Heart left ventricle (tissue), 16 donors: ENCODE measurements at regions not wholly inside any gene's neighbourhood (a gene's known extent, or its start where the extent isn't known, plus 50 kb on each side); places are given as distances from the start of the nearest gene placed in this dataset.

ENCODE experiments used
- ATAC-seq, 4 donors: fragments of 200-7000 bp; cut with Tn5 transposase; one replicate each; pipeline ENCODE4 v1.9.1; 2020 to 2022; ENCODE audit warnings: moderate library complexity in 4 of 4, mild to moderate bottlenecking in 3 of 4, moderate number of reproducible peaks in 1 of 4
- DNase-seq, 5 donors: peaks; one replicate each; pipeline ENCODE4 v3.0.0-alpha.2; 2020
- H3K27ac ChIP-seq, 12 donors: fragments of 200-600 bp; sonication (generic) in 4 of 12; one replicate each; pipeline versions ENCODE4 v1.5.0 to v1.8.0; 2016 to 2022; ENCODE audit warnings: mild to moderate bottlenecking in 2 of 12
- H3K27me3 ChIP-seq, 9 donors: fragments of 200-600 bp; sonication (generic) in 2 of 9; one replicate each; pipeline versions ENCODE4 v1.5.1 to v1.8.0; 2016 to 2022; ENCODE audit warnings: mild to moderate bottlenecking in 3 of 9
- H3K36me3 ChIP-seq, 9 donors: fragments of 200-600 bp; sonication (generic) in 2 of 9; one replicate each; pipeline versions ENCODE4 v1.5.0 to v1.8.0; 2018 to 2022; ENCODE audit warnings: mild to moderate bottlenecking in 2 of 9
- H3K4me1 ChIP-seq, 12 donors: fragments of 200-600 bp; sonication (generic) in 4 of 12; one replicate each; pipeline versions ENCODE4 v1.5.0 to v1.8.0; 2016 to 2022; ENCODE audit warnings: mild to moderate bottlenecking in 3 of 12
- H3K4me3 ChIP-seq, 12 donors: fragments of 200-600 bp; sonication (generic) in 4 of 12; one replicate each; pipeline versions ENCODE4 v1.5.0 to v1.8.0; 2017 to 2022; ENCODE audit warnings: mild to moderate bottlenecking in 9 of 12, moderate library complexity in 4 of 12
- H3K9me3 ChIP-seq, 12 donors: fragments of 200-600 bp; sonication (generic) in 4 of 12; one replicate each; pipeline versions ENCODE4 v1.5.0 to v1.8.0; 2016 to 2022; ENCODE audit warnings: mild to moderate bottlenecking in 1 of 12
- POLR2A ChIP-seq, 2 donors: fragments of 450-650 bp; IDR thresholded peaks; one replicate each; pipeline ENCODE4 v1.6.1; 2017; ENCODE audit warnings: antibody characterized with exemption in 2 of 2, mild to moderate bottlenecking in 2 of 2, moderate library complexity in 2 of 2
- WGBS, 4 donors: extraction: QIAGEN DNeasy Blood & Tissue Kit in 2 of 4; methylation state at CpG; one replicate each; pipeline versions ENCODE4 v1.1.5 to v1.1.7; 2013 to 2018; 5-methylcytosine and 5-hydroxymethylcytosine counted together
- intact Hi-C, 10 donors: fragments of 100-400 bp; cut with DNase I; formaldehyde crosslinking; loops; one replicate each; pipeline versions ENCODE4 v1.11.1 to v1.14.2; 2022
- TF ChIP-seq, protein P1 (sequence below), 12 donors: fragments of 200-600 bp; sonication (generic) in 4 of 12; IDR thresholded peaks; one replicate each; pipeline versions ENCODE4 v1.5.0 to v1.8.0; 2018 to 2022; ENCODE audit warnings: antibody characterized with exemption in 12 of 12, mild to moderate bottlenecking in 5 of 12
- donor health status: ischemic (EF 13 %, LVEDD 7.1; RV severe dilation, severe dysfunction).
- donor health status: healthy with polysubstance abuse.
- donor health status: DM: no; HTN: yes; CAD: no.
- donor health status: DM: no; HTN: no; CAD: no.
- donor health status: ischemic (EF 25% LVEDD 6.9; RV normal size, moderate dysfunction).
- donor health status: ischemic (EF 25% LVEDD 5.7; RV mildly dilated, moderate dysfunction).
- donor health status: healthy.
- donor health status: DM: yes; HTN: yes; CAD: no.
- donor health status: ischemic (EF 35%, LVEDD 5.7; RV mildly dilated, moderate dysfunction).
- donor health status: nonischemic (EF 11% LVEDD 7.7; RV severe dilation, severe dysfunction).
- donor health status: DM: yes; HTN: yes; CAD: no.
- donor health status: PGD.
- donor health status: ischemic (EF 29% LVEDD 5.4; RV normal size, mild dysfunction).
- donor health status: nonischemic (EF 23%, LVEDD 6.1; RV moderate dilation, normal function).

DNA sequence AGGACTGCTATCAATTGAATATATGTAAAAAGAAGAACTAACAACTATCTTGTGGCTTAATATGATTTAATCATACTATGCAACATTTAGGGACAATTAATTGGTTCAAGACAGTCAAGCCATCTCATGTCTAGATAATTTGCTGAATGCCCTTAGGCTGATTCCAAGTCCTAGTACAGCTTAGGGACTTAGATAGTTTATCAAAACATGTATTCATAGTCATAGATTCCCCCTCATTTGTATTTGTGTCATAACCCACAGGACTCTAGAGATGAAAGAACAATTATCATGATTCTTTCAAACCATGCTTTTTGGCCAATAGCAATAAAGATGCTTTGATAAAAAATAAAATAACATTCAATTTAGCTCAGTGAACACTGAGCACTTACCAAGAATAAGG lies 607.6 kb downstream of the SLITRK1 start:
- TF ChIP-seq, protein P1, sequence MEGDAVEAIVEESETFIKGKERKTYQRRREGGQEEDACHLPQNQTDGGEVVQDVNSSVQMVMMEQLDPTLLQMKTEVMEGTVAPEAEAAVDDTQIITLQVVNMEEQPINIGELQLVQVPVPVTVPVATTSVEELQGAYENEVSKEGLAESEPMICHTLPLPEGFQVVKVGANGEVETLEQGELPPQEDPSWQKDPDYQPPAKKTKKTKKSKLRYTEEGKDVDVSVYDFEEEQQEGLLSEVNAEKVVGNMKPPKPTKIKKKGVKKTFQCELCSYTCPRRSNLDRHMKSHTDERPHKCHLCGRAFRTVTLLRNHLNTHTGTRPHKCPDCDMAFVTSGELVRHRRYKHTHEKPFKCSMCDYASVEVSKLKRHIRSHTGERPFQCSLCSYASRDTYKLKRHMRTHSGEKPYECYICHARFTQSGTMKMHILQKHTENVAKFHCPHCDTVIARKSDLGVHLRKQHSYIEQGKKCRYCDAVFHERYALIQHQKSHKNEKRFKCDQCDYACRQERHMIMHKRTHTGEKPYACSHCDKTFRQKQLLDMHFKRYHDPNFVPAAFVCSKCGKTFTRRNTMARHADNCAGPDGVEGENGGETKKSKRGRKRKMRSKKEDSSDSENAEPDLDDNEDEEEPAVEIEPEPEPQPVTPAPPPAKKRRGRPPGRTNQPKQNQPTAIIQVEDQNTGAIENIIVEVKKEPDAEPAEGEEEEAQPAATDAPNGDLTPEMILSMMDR (IDR thresholded peaks at IDR 0.05): no peak
- no peak for TF ChIP-seq POLR2A (IDR thresholded peaks at IDR 0.05)
- intact Hi-C loops: no loop called here
- peaks cover 0 to 4% (median 0%) of the 10 kb centered on the region in 12 donors for H3K9me3 ChIP-seq

DNA sequence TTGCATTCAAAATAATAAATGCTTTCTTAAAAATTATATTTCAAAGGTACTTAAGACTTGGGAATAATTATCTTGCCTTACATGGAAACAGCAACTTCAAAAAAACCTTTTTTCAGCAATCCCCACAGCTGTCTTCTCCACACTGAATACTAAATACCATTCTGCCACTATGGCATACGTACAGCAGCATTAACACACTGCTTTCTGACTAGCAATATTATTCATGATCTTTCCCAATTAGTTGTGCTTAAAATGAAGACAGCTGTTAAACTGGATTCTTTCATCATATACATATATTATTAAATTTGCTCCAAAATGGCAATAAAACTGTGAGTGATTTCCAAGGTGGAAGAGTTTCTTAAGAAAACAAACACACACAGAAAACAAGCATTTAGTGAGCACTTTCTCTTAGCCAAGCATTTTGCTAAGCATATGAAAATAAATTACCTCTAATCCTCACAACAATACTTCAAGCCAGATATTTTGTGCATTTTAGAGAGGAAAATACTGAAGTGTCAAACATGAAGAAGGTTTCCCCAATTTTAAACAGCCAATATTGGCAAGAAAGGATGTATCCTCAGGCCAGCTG lies 609.5 kb downstream of the SLITRK1 start:
- Histone ChIP-seq H3K9me3 (peaks cover 0 to 5% (median 0%) of the 10 kb centered on the region in 12 donors), H3K4me3 (no peak overlapping the region), H3K4me1 (no peaks in the 10 kb centered on the region), H3K36me3 (no peaks in the 10 kb centered on the region), H3K27me3 (no peaks in the 10 kb centered on the region), H3K27ac (no peak overlapping the region)
- ATAC-seq (no peak), DNase-seq (no peak)
- TF ChIP-seq POLR2A (IDR thresholded peaks at IDR 0.05): no peak
- TF ChIP-seq, protein P1 (IDR thresholded peaks at IDR 0.05): no peak
- whole genome bisulfite sequencing, 4 donors: 56 to 70% (median 62%) methylated on average over 1 of the region's 1 CpG
- intact Hi-C loops: no loop called here

More for the DNA sequence above, 607.6 kb downstream of the SLITRK1 start:
- no peaks in the 10 kb centered on the region for H3K36me3 ChIP-seq
- ATAC-seq (no peak), DNase-seq (no peak)
- no peak overlapping the region for H3K4me3 ChIP-seq
- no peaks in the 10 kb centered on the region for H3K4me1 ChIP-seq
- H3K27me3 ChIP-seq: no peaks in the 10 kb centered on the region
- H3K27ac ChIP-seq: no peak overlapping the region

DNA sequence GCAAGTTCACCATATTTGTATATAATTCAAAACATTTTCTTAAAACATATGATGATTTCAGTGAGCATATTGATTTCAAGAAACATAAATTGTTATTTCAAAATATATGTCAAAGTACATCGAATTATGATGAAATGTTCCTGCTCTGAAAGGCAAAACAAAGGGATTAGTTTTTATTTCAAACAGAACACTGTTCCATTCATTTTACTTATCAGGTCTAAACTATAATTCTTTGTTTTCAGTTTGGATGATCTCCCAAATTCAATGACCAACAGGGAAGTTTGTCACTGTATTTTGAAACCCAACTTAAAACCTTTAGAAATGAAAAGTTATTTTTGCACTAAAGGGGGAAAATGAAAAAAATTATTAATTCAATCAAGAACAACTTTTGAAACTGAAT lies 610.2 kb downstream of the SLITRK1 start:
- WGBS, 4 donors: 52 to 68% (median 61%) methylated on average over 1 of the region's 1 CpG

DNA sequence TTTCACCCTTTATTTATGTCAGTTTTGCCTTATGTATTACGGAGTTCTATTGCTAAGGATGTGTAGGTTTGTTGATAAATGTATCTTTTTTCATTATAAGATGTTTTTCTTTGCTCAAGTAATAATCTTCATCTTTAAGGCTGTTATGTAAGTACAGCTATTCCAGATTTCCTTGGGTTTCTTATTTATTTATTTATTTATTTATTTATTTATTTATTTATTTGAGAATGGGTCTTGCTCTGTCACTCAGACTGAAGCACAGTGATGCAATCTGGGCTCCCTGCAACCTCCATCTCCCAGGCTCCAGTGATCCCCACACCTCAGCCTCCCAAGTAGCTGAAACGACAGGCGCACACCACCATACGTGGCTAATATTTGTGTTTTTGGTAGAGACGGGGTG lies 617.0 kb downstream of the SLITRK1 start:
- intact Hi-C loops: no loop called here
- Histone ChIP-seq H3K27me3 (no peaks in the 10 kb centered on the region), H3K4me1 (no peaks in the 10 kb centered on the region), H3K9me3 (peaks cover 0 to 27% (median 0%) of the 10 kb centered on the region in 12 donors), H3K27ac (no peak overlapping the region), H3K36me3 (no peaks in the 10 kb centered on the region), H3K4me3 (no peak overlapping the region)
- DNase-seq: no peak
- WGBS, 4 donors: 60 to 83% (median 78%) methylated on average over 5 of the region's 5 CpGs
- ATAC-seq: no peak
- TF ChIP-seq, protein P1 (IDR thresholded peaks at IDR 0.05): no peak
- TF ChIP-seq POLR2A (IDR thresholded peaks at IDR 0.05): no peak

More for the DNA sequence above, 610.2 kb downstream of the SLITRK1 start:
- Histone ChIP-seq H3K27ac (no peak overlapping the region), H3K9me3 (peaks cover 0 to 5% (median 0%) of the 10 kb centered on the region in 12 donors), H3K27me3 (no peaks in the 10 kb centered on the region), H3K4me1 (no peaks in the 10 kb centered on the region), H3K36me3 (no peaks in the 10 kb centered on the region), H3K4me3 (no peak overlapping the region)
- no peak for ATAC-seq
- no peak for DNase-seq
- TF ChIP-seq POLR2A (IDR thresholded peaks at IDR 0.05): no peak
- TF ChIP-seq, protein P1 (IDR thresholded peaks at IDR 0.05): no peak
- intact Hi-C loops: no loop called here
